Hematopoietic multipotent progenitor cell treated with erythropoietin and hydrocortisone succinate and interleukin-3 and kit ligand, for 15 days (in vitro differentiated cells): ENCODE measurements at regions not wholly inside any gene's neighbourhood (a gene's known extent, or its start where the extent isn't known, plus 50 kb on each side); places are given as distances from the start of the nearest gene placed in this dataset.

Experiments
- DNase-seq: peaks from one replicate; pipeline ENCODE4 v3.0.0-alpha.2; 2015; ENCODE audit warnings: low spot score

DNA sequence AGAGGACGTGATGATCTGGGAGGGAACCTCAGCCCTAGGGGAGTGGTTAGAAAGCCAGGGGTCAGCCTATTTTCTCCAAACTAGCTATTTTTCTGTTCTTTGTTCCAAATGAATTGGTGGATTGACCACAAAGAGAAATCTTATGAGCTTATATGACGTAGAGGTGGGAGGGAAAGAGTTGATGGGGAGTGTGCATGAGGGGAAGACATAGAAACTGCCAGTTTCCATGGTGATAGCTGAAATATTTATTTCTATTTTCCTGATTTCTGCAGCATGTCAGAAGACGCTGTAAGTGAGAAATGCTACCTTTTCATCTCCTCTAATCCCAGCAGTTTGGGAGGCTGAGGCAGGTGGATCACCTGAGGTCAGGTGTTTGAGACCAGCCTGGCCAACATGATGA, 51.4 kb upstream of the CISTR start:
- DNase-seq: no peak

GRCh38 chr12:53803703-53804102, 51.9 kb upstream of the CISTR start:
- DNase-seq: no peak

DNA sequence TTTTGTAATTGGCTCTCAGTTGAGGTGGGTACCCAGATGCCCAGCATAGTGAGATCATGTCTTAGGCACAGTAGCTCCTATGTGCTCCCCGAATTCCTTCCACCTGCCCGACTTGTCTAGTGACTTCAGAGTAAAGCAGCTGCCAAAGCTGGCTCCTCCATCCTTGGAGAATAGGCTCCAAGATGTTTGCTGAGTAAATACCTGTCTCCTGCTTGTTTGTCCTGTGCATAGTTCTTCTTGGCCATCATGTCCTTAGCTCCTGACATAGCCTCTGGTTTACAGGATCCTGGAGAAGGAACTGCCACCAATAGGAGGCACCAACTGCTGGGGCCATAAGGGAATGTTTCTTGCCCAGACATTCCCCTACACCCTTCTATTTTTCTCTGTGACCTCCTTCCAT, 52.6 kb upstream of the CISTR start:
- no peak for DNase-seq

DNA sequence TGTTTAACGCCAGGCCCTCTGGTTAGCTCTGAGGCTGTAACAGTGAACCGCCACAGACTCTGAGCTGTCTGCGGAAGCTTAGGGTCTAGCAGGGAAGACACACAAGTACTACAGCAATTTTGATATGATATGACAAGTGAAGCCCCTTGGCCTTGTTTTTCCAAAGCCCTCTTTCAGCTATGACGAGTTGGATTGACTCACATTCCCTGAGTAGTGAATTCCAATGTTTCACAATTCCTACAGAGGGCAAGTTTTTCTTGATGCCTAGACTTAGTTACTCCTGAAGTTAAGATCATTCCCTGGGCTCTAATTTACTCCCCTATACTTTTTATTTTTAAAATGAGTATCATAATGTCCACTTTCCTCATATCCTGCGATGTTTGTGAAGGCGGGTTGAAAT, 53.3 kb upstream of the CISTR start:
- DNase-seq: no peak

DNA sequence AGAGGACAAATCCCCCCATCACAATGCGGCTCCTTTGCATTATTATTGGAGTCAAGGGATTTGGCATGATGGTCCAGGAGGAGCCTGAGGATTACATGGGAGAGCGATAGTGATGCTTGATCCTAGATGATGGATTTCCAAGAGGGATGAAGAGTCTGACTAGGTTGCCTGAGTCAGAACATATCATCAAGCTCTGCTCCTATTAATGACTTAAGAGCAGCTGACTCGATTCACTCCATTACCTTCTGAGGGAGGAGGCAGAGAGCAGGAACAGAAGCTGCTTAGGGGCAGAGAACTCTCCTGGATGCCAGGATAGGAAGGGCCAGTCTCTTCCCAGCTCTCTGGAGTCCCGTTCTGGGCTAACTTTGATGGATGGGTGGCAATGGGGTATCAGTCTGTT, 54.0 kb upstream of the CISTR start:
- DNase-seq: no peak

- no peak for DNase-seq
Measured at GRCh38 chr12:53806721-53807120, 54.9 kb upstream of the CISTR start.

GRCh38 chr12:53807322-53807860, 55.6 kb upstream of the CISTR start:
- DNase-seq: peak; percentile 9

GRCh38 chr12:53808023-53808705, 56.4 kb upstream of the CISTR start:
- no peak for DNase-seq

- DNase-seq: peak; percentile 37
Measured at GRCh38 chr12:53809005-53809404, 57.2 kb upstream of the CISTR start.

DNA sequence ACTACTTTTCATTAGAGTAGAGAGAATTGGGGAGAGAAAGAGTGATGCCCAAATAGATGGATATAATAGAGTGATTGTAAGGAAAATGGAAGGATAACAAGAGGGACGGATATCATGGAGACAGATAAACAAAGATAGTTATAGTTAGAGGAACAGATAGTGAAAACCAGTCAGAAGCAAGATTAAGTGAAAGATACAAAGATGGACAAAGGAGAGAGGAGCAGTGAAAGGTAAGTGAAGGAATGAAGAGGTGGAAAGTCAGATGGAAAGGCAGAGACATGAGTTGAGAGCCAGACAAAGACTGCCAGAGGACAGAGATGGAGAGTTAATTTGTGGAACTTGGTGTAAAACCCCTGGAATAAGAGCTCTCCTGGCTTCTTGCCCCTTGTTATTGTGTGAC, 59.2 kb upstream of the CISTR start:
- no peak for DNase-seq

- no peak for DNase-seq
Measured at GRCh38 chr12:53811606-53812005, 59.8 kb upstream of the CISTR start.

GRCh38 chr12:53816360-53817020, 64.7 kb upstream of the CISTR start:
- no peak for DNase-seq

DNA sequence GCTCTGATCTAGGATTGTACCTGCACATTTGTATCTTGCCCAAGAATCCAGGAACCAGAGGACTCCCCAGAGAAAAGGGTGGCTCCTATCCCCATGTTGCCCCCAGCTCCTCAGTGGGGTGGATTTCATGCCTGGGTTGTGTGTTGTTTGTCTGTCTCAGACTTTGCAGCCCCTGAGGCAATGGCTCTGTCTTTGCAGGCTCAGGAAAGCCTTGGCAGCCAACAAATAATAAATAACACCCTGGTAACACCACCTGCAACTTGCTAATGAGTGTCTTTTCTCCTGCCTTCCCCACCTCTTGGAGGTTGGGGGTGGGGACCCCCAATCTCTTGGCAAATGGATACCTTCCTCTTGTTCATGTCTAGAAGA, 65.2 kb upstream of the CISTR start:
- no peak for DNase-seq

DNA sequence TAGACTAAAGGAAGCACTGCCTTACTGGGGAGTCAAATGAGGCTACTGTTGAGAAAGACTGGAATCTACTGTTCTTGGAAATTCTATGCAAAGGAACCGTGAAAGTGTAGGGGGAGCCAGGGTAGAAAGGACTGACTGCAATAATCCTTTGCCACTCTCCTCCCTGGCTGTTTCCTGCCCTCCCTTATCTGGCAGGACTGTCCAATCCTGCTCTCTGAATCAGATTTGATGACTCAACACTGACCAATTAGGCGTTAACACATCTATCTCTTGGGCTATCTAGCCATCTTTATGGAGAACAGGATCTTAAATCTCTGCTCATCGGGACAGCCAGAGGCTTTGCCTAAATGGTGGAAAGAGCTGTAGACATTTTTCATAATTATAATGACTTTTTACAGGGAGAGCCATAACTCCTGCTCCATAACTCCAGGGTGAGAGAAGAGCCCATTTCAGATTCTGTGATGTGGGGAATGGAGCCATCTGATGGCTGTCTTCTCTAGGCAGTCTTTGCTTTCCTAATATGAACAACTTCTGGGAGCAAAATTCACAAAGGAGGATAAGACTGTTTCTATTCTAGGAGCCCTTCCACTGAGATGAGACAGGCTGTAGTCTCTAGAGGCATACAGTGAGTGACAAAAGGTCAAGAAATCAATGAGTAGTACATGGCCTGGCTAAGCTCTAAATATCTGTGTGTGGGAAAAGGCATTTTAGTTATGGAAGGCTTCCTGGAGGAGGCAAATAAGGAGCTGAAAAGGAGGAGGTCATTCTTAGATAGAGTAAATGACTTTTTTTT, 68.9 kb upstream of the CISTR start:
- DNase-seq: no peak

DNA sequence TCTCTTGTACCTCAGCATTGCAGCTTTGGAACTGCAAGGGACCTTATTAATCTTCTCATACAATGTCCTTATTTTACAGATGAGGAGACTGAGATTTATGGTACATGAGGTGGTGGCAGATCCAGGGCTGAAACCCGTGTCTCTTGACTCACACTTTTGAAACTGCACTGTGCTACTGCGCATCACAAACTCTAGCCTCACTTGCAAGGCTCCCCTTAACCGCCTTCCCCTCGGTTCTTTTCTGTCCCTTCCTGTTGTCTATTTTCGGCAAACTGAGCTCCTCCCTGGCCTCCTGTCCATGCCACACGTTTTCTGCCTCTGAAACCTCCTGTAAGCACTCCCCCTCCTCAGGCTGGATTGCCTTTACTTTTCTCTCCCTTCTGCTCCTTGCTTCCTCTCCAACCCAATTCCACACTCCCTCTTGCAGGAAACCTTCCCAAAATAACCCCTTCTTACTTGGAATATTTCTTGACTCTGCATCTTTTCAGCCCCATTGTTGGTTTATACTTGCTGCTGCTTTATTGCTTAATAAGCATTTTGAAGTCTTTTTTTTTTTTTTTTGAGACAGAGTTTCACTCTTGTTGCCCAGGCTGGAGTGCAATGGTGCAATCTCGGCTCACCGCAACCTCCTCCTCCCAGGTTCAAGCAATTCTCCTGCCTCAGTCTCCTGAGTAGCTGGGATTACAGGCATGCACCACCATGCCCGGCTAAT, 72.4 kb upstream of the CISTR start:
- no peak for DNase-seq

GRCh38 chr12:53825246-53826081, 73.7 kb upstream of the CISTR start:
- DNase-seq: no peak

- no peak for DNase-seq
Measured at GRCh38 chr12:53827306-53827705, 75.5 kb upstream of the CISTR start.

DNA sequence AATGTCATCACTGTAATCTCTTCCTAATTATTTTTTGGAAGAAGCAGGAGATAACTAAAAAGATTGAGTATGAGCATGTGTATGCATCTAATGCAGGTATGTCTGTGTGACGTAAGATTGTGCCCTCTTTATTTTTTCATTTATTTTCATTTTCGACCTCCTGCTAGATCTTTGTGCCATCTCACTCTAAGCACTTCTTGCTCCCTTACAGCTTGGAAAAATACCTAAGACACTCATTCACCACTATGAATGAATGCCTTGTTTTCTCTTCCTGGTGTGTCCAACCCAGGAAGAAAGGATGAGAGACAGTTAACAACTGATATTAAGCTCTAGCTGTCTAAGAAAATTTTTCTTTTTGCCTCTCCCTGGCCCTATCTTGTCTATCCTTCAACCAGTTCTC, 76.8 kb upstream of the CISTR start:
- DNase-seq: no peak

- no peak for DNase-seq
Measured at GRCh38 chr12:53829130-53829819, 77.5 kb upstream of the CISTR start.

GRCh38 chr12:53830631-53831030, 78.9 kb upstream of the CISTR start:
- DNase-seq: no peak

DNA sequence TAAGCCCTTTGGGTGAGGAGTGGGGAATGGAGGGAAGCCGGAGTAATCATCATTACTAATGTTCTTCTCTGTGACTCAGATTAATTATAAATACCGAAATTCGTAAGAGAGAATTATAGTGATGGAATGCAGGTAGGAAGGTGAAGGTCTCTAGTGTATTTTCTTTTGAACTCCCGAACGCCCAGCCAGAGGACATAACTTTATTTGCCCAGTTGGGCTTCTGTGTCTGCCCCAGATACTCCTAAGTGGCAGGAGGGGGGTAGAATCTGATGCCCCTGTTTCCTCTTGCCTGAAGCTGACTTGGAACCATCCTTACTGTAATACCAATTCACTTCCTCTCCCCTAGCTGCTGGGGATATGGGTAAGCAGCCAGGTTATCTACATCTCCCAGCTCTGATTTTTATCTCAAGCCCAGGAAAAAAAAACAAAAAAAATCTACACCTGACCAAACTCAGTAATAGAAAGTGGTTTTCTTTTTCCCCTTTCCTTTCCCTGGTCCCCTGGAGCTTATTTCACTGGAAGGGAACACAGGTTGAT, 84.4 kb upstream of the CISTR start:
- DNase-seq: no peak
